Activated CD8-positive, alpha-beta T cell treated with anti-CD3 and anti-CD28 coated beads for 36 hours (primary cell): ENCODE measurements at regions not wholly inside any gene's neighbourhood (a gene's known extent, or its start where the extent isn't known, plus 50 kb on each side); places are given as distances from the start of the nearest gene placed in this dataset.

Experiments used
- ATAC-seq: fragments of 200-7000 bp; cut with Tn5 transposase; one replicate; pipeline ENCODE4 v1.10.0; 2021; ENCODE audit warnings: mild to moderate bottlenecking, moderate library complexity
- CTCF ChIA-PET: fragments of 350-600 bp; sonication (Branson Sonifier 250); formaldehyde crosslinking; loops from one replicate; lab custom pipeline; 2021; ENCODE audit warnings: antibody characterized with exemption; lab: Charles Lee
- POLR2A ChIA-PET: fragments of 350-600 bp; sonication (Branson Sonifier 250); formaldehyde crosslinking; loops from one replicate; lab custom pipeline; 2021; ENCODE audit warnings: antibody characterized with exemption; lab: Charles Lee
- DNase-seq: peaks from one replicate; pipeline ENCODE4 v3.0.0-alpha.2; 2020
- H3K27ac Mint-ChIP-seq: one replicate; pipeline ENCODE4 v1.8.0; 2021; ENCODE audit warnings: mild to moderate bottlenecking, mixed read lengths
- H3K27me3 Mint-ChIP-seq: one replicate; pipeline ENCODE4 v1.8.0; 2021; ENCODE audit warnings: mixed read lengths
- H3K36me3 Mint-ChIP-seq: one replicate; pipeline ENCODE4 v1.8.0; 2021; ENCODE audit warnings: low read depth, mixed read lengths
- H3K4me1 Mint-ChIP-seq: one replicate; pipeline ENCODE4 v1.8.0; 2021; ENCODE audit warnings: low read depth, mixed read lengths
- H3K4me3 Mint-ChIP-seq: one replicate; pipeline ENCODE4 v1.8.0; 2021; ENCODE audit warnings: mild to moderate bottlenecking, moderate library complexity, mixed read lengths
- H3K9me3 Mint-ChIP-seq: one replicate; pipeline ENCODE4 v1.8.0; 2021; ENCODE audit warnings: mixed read lengths
- intact Hi-C: fragments of 100-400 bp; cut with micrococcal nuclease; formaldehyde crosslinking; loops from one replicate; pipeline ENCODE4 v1.10.0; 2022
- TF ChIP-seq, protein P1 (sequence below): fragments of 200-600 bp; IDR thresholded peaks from one replicate; pipeline ENCODE4 v1.8.0; 2022; ENCODE audit warnings: antibody characterized with exemption, mild to moderate bottlenecking

DNA sequence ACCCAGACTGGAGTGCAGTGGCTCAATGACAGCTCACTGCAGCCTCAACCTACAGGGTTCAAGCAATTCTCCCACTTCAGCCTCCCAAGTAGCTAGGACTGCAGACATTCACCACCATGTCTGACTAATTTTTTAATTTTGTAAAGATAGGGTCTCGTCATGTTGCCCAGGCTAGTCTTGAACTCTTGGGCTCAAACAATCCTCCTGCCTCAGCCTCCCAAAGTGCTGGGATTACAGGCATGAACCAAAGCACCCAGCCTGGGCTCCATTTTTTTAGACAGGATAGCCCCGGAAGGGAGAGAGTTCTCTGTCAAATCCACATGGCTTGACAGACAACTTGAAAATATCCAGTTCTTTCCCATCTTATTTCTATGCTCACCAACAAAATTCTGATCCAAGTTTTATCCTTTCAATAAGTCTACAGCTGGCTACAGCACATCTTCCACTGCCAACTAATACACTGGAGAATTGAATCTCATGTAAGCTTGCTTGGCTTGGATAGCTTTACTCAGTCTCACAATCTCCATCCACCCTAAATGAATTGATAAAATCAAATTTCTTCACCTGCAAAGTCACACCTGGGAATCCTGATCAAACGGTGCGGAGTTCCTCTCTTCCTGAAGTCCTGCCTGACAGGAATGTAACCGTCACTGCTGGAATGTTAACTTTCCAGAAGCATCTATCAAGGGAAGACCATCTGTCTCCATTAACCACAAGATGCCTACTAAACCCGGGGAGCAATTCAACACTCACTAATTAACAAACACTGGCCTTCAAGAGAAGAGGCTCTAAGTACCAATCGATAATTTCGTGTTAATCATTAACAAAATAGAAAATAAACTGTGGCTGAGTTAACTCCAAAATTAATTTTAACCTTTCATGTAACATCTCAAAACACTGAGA, 239.7 kb upstream of the MKLN1 start:
- H3K36me3 Mint-ChIP-seq = peaks cover 50% of the 10 kb centered on the region
- ChIA-PET CTCF (interaction anchor here (1.1 to 1.9 kb wide), 5 partner anchors 16 to 19 kb away, joined by 3 to 5 read pairs (median 3); no protein-coding TSS in a partner anchor), POLR2A (interaction anchor here (0.6 to 1.1 kb wide), 4 partner anchors 10 to 175 kb away, joined by 3 read pairs; no protein-coding TSS in a partner anchor)
- peaks cover 60% of the 10 kb centered on the region for H3K4me1 Mint-ChIP-seq
- TF ChIP-seq, protein P1, sequence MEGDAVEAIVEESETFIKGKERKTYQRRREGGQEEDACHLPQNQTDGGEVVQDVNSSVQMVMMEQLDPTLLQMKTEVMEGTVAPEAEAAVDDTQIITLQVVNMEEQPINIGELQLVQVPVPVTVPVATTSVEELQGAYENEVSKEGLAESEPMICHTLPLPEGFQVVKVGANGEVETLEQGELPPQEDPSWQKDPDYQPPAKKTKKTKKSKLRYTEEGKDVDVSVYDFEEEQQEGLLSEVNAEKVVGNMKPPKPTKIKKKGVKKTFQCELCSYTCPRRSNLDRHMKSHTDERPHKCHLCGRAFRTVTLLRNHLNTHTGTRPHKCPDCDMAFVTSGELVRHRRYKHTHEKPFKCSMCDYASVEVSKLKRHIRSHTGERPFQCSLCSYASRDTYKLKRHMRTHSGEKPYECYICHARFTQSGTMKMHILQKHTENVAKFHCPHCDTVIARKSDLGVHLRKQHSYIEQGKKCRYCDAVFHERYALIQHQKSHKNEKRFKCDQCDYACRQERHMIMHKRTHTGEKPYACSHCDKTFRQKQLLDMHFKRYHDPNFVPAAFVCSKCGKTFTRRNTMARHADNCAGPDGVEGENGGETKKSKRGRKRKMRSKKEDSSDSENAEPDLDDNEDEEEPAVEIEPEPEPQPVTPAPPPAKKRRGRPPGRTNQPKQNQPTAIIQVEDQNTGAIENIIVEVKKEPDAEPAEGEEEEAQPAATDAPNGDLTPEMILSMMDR = no peak
- DNase-seq (no peak), ATAC-seq (no peak)
- no peaks in the 10 kb centered on the region for H3K27me3 Mint-ChIP-seq
- H3K4me3 Mint-ChIP-seq = no peak overlapping the region
- H3K9me3 Mint-ChIP-seq = peaks cover 8% of the 10 kb centered on the region
- no peak overlapping the region for H3K27ac Mint-ChIP-seq
- intact Hi-C loops = no loop called here

DNA sequence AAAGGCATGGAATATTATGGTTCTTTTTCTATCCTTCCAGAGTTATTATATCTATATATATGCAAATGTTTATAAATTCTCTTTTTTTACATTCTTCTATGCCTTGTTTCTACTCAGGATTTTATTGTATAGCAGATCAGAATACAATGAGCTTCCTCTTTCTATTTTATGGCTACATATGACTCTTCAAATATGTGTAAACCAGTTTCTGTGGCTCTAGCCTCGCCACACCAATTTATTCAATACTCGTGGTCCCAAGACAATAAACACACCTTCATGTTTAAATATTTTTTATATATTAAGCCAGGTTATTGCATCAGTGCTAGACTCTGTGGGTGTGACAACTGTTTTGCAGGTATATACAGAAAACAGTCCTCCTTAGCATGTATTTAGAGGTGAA, 237.5 kb upstream of the MKLN1 start:
- no peaks in the 10 kb centered on the region for H3K27me3 Mint-ChIP-seq
- POLR2A ChIA-PET = interaction anchor here (1.2 to 1.5 kb wide), 2 partner anchors 9 to 15 kb away, joined by 3 to 9 read pairs; no protein-coding TSS in a partner anchor
- H3K27ac Mint-ChIP-seq = no peak overlapping the region
- CTCF ChIA-PET = interaction anchor here (1.4 to 1.9 kb wide), 3 partner anchors 14 to 83 kb away, joined by 3 to 5 read pairs (median 5); no protein-coding TSS in a partner anchor
- DNase-seq (peak; percentile 20), ATAC-seq (no peak)
- H3K4me1 Mint-ChIP-seq = peaks cover 54% of the 10 kb centered on the region
- TF ChIP-seq, protein P1 = no peak
- peaks cover 3% of the 10 kb centered on the region for H3K9me3 Mint-ChIP-seq
- peaks cover 49% of the 10 kb centered on the region for H3K36me3 Mint-ChIP-seq
- intact Hi-C loops = no loop called here
- H3K4me3 Mint-ChIP-seq = no peak overlapping the region

DNA sequence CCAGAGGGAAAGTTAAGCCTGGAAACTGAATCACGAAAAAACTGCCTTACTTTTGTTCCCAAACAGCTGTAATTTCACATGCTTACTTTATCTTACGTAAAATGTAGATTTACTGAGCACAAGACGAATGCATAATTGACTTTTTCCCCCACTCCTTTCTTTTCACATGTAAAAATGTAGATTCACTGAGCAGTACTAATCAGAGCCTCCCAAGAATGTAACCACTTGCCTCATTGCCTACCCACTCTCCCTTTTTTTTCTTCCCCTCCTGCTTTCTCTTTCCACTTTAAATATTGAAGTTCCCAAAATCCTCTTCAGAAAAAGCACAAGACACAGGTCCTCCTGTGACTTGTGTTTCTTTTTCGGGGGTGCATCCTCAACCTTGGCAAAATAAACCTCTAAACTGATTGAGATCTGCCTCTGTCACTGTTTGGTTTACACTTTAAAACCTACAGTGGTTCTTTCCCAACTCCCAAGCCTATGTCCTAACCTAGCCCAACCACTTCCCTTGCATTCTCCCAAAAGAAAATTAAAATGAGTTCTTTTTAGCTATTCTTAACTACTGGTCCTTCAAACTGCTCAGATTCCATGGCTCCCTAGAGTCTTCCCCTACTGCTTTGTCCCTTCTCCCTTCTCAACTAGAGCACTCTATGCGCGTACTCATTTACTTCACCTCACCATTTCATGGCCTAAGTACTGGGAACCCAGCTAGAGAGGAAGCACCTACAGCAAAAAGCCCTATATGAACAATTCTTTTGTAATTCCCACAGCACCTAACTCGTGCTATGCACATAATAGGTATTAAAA, 236.6 kb upstream of the MKLN1 start:
- DNase-seq (no peak), ATAC-seq (no peak)
- Mint-ChIP-seq H3K27ac (peak overlapping the region; percentile 45), H3K4me1 (peaks cover 50% of the 10 kb centered on the region), H3K36me3 (peaks cover 45% of the 10 kb centered on the region), H3K4me3 (no peak overlapping the region), H3K9me3 (peaks cover 2% of the 10 kb centered on the region), H3K27me3 (no peaks in the 10 kb centered on the region)
- intact Hi-C loops = no loop called here
- ChIA-PET CTCF (interaction anchor here (1.4 to 1.8 kb wide), 2 partner anchors 22 to 109 kb away, joined by 4 to 5 read pairs; no protein-coding TSS in a partner anchor), POLR2A (interaction anchor here (1.0 kb wide), 1 partner anchor 32 kb away, joined by 3 read pairs; no protein-coding TSS in a partner anchor)
- TF ChIP-seq, protein P1 = no peak

DNA sequence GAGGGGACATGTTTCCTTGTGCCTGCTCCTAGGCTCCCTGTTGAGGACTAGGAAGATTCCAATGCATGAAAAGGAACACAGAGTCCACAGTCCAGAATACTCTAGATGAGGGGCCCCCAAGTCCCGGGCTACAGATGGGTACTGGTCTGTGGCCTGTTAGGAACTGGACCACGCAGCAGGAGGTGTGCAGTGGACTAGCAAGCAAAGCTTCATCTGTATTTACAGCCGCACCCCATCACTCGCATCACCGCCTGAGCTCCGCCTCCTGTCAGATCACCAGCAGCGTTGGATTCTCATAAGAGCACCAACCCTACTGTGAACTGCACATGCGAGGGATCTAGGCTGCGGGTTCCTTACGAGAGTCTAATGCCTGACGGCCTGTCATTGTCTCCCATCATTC, 233.0 kb upstream of the MKLN1 start:
- H3K4me1 Mint-ChIP-seq = peaks cover 68% of the 10 kb centered on the region
- H3K36me3 Mint-ChIP-seq = peaks cover 45% of the 10 kb centered on the region

More for the DNA sequence above, 233.0 kb upstream of the MKLN1 start:
- no peaks in the 10 kb centered on the region for H3K27me3 Mint-ChIP-seq
- H3K4me3 Mint-ChIP-seq = no peak overlapping the region
- intact Hi-C loops = no loop called here
- DNase-seq (peak; percentile 14), ATAC-seq (no peak)
- ChIA-PET CTCF (interaction anchor here (2.1 kb wide), 1 partner anchor 10 kb away, joined by 4 read pairs; no protein-coding TSS in a partner anchor), POLR2A (interaction anchor here (0.8 to 2.7 kb wide), 5 partner anchors 10 to 236 kb away, joined by 3 to 6 read pairs (median 4); no protein-coding TSS in a partner anchor)
- TF ChIP-seq, protein P1 = no peak
- no peaks in the 10 kb centered on the region for H3K9me3 Mint-ChIP-seq
- H3K27ac Mint-ChIP-seq = no peak overlapping the region
